ENCODE measurements at regions not wholly inside any gene's neighbourhood (a gene's known extent, or its start where the extent isn't known, plus 50 kb on each side); places are given as distances from the start of the nearest gene placed in this dataset.
"Not testable (repeated sequence)": the region's sequence is repeated elsewhere in the genome, so short reads cannot be mapped to it uniquely, and the experiment has no call there.

GRCh38 chr9:28378231-28378630 is 805.0 kb upstream of the C9orf72 start:
- no peak for DNase-seq

GRCh38 chr9:28379082-28379481 is 805.8 kb upstream of the C9orf72 start:
- no peak for DNase-seq

GRCh38 chr9:28389411-28389810 is 816.1 kb upstream of the C9orf72 start:
- DNase-seq: no peak

- DNase-seq: no peak
Observed at GRCh38 chr9:28394774-28395173, 821.5 kb upstream of the C9orf72 start.

GRCh38 chr9:28396058-28396457 is 822.8 kb upstream of the C9orf72 start:
- no peak for DNase-seq

GRCh38 chr9:28407351-28407750 is 834.1 kb upstream of the C9orf72 start:
- no peak for DNase-seq

- DNase-seq: no peak
Observed at GRCh38 chr9:28409919-28410318, 836.6 kb upstream of the C9orf72 start.

GRCh38 chr9:28410411-28410810 is 837.1 kb upstream of the C9orf72 start:
- DNase-seq: no peak

- no peak for DNase-seq
Observed at GRCh38 chr9:28413471-28413870, 840.2 kb upstream of the C9orf72 start.

GRCh38 chr9:28423255-28423654 is 850.0 kb upstream of the C9orf72 start:
- no peak for DNase-seq

- DNase-seq: no peak
Observed at GRCh38 chr9:28435456-28435855, 862.2 kb upstream of the C9orf72 start.

GRCh38 chr9:28439688-28440087 is 866.4 kb upstream of the C9orf72 start:
- DNase-seq: no peak

- DNase-seq: no peak
Observed at GRCh38 chr9:28443461-28443860, 870.2 kb upstream of the C9orf72 start.

GRCh38 chr9:28444637-28445036 is 871.4 kb upstream of the C9orf72 start:
- no peak for DNase-seq

GRCh38 chr9:28445211-28445610 is 871.9 kb upstream of the C9orf72 start:
- DNase-seq: no peak

- DNase-seq: no peak
Observed at GRCh38 chr9:28453918-28454317, 880.6 kb upstream of the C9orf72 start.

- DNase-seq: no peak
Observed at GRCh38 chr9:28456861-28457260, 883.6 kb upstream of the C9orf72 start.

GRCh38 chr9:28464481-28465216 is 891.4 kb upstream of the C9orf72 start:
- no peak for DNase-seq

GRCh38 chr9:28471261-28471660 is 898.0 kb upstream of the C9orf72 start:
- DNase-seq: no peak

- no peak for DNase-seq
Observed at GRCh38 chr9:28487561-28487960, 914.3 kb upstream of the C9orf72 start.

- no peak for DNase-seq
Observed at GRCh38 chr9:28491121-28491520, 917.8 kb upstream of the C9orf72 start.

GRCh38 chr9:28498168-28498567 is 924.9 kb upstream of the C9orf72 start:
- not testable (repeated sequence) for DNase-seq

- DNase-seq: no peak
Observed at GRCh38 chr9:28502189-28502588, 928.9 kb upstream of the C9orf72 start.

- no peak for DNase-seq
Observed at GRCh38 chr9:28502741-28503140, 929.5 kb upstream of the C9orf72 start.

- no peak for DNase-seq
Observed at GRCh38 chr9:28503573-28503972, 930.3 kb upstream of the C9orf72 start.
